PC-3 (cell line): ENCODE measurements at regions not wholly inside any gene's neighbourhood (a gene's known extent, or its start where the extent isn't known, plus 50 kb on each side); places are given as distances from the start of the nearest gene placed in this dataset.

ENCODE experiments used
- CTCF ChIP-seq: fragments of 300-600 bp; sonication (generic); conservative IDR thresholded peaks from 2 replicates; pipeline ENCODE4 v1.5.1; 2017; ENCODE audit warnings: antibody characterized with exemption, low read depth, mild to moderate bottlenecking, low read length
- EZH2 ChIP-seq: fragments of 300-600 bp; sonication (generic); IDR thresholded peaks from one replicate; pipeline ENCODE4 v1.6.1; 2017; ENCODE audit warnings: antibody characterized with exemption, mild to moderate bottlenecking, low read length; ENCODE audit not compliant: unreplicated experiment

- TF ChIP-seq CTCF = no peak
- TF ChIP-seq EZH2 = no peak
Observed at GRCh38 chr1:115546846-115547245, 94.9 kb upstream of the VANGL1 start.
